Natural killer cell (primary cell): ENCODE measurements at regions not wholly inside any gene's neighbourhood (a gene's known extent, or its start where the extent isn't known, plus 50 kb on each side); places are given as distances from the start of the nearest gene placed in this dataset.
"Not testable (repeated sequence)": the region's sequence is repeated elsewhere in the genome, so short reads cannot be mapped to it uniquely, and the experiment has no call there.

Source experiments
- ATAC-seq, 3 donors: fragments of 150-1000 bp in 2 of 3; fragments of 200-7000 bp in 1 of 3; cut with Tn5 transposase; 1 replicate in 1 of 3; 2 replicates in 2 of 3; pipeline ENCODE4 v1.10.0; 2021; ENCODE audit warnings: mild to moderate bottlenecking in 2 of 3, moderate library complexity in 2 of 3
- DNase-seq, 2 donors: peaks; one replicate each; pipeline versions ENCODE4 v3.0.0 to v3.0.0-alpha.2; 2013 to 2021; ENCODE audit warnings: mixed read lengths in 1 of 2
- H3K27ac ChIP-seq: one replicate; pipeline ENCODE4 v1.5.1; 2013; ENCODE audit warnings: mild to moderate bottlenecking, low read length
- H3K27me3 ChIP-seq: one replicate; pipeline ENCODE4 v1.6.1; 2013; ENCODE audit warnings: low read length; ENCODE audit not compliant: control insufficient read depth, insufficient read depth
- H3K36me3 ChIP-seq: one replicate; pipeline ENCODE4 v1.6.1; 2013; ENCODE audit warnings: low read length; ENCODE audit not compliant: control insufficient read depth, insufficient read depth
- H3K4me1 ChIP-seq: one replicate; pipeline ENCODE4 v1.6.1; 2013; ENCODE audit warnings: low read length; ENCODE audit not compliant: control insufficient read depth, insufficient read depth
- H3K4me3 ChIP-seq: one replicate; pipeline ENCODE4 v1.5.1; 2013; ENCODE audit warnings: low read length
- H3K9me3 ChIP-seq: one replicate; pipeline ENCODE4 v1.6.1; 2013; ENCODE audit warnings: low read length; ENCODE audit not compliant: control insufficient read depth, insufficient read depth
- H3K27ac Mint-ChIP-seq, 2 donors: one replicate each; pipeline ENCODE4 v1.8.0; 2022; ENCODE audit warnings: mild to moderate bottlenecking in 2 of 2, mixed read lengths in 2 of 2, moderate library complexity in 1 of 2
- H3K27me3 Mint-ChIP-seq, 2 donors: one replicate each; pipeline ENCODE4 v1.8.0; 2022; ENCODE audit warnings: low read depth in 2 of 2, mixed read lengths in 2 of 2
- H3K36me3 Mint-ChIP-seq: one replicate; pipeline ENCODE4 v1.8.0; 2022; ENCODE audit warnings: mixed read lengths
- H3K4me1 Mint-ChIP-seq, 2 donors: one replicate each; pipeline ENCODE4 v1.8.0; 2022; ENCODE audit warnings: mixed read lengths in 2 of 2
- H3K4me3 Mint-ChIP-seq: one replicate; pipeline ENCODE4 v1.8.0; 2022; ENCODE audit warnings: mild to moderate bottlenecking, moderate library complexity, mixed read lengths
- H3K9me3 Mint-ChIP-seq, 2 donors: one replicate each; pipeline ENCODE4 v1.8.0; 2022; ENCODE audit warnings: mixed read lengths in 2 of 2
- WGBS: methylation state at CpG from one replicate; pipeline ENCODE4 v1.1.7; 2013; ENCODE audit warnings: missing lambda C conversion rate; ENCODE audit not compliant: insufficient coverage; 5-methylcytosine and 5-hydroxymethylcytosine counted together
- intact Hi-C: fragments of 100-400 bp; cut with micrococcal nuclease; formaldehyde crosslinking; loops from one replicate; pipeline ENCODE4 v1.14.2; 2022
- TF ChIP-seq, protein P1 (sequence below): fragments of 200-600 bp; IDR thresholded peaks from one replicate; pipeline ENCODE4 v1.8.0; 2022; ENCODE audit warnings: antibody characterized with exemption

DNA sequence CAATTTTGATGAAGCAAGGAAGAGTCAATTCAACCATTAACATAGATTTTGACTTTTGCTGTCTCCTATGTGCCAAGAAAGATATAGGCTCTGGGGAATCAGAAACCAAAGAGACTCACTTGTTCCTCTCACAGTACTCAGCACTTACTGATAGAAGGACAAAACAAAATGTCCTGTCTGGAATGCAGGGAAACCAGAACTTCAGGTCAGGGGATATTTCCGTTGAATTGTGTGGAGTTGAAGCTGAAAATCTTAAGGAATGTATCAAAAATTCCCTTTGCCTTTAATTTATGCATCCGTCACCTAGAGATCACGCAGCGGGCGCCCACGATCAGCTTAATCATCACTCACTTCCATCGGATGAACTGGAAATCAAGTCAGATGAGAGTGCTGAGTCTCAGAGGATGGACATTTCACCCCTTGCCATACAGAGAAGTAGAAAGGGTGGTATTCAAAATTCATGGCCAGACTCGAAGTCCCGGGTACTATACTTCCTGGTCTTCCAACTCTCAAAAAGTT lies 63.2 kb upstream of the ALDH3B2 start:
- H3K4me3 Mint-ChIP-seq, H3K4me1 Mint-ChIP-seq, DNase-seq, ATAC-seq, H3K36me3 Mint-ChIP-seq, H3K36me3 ChIP-seq, H3K27ac Mint-ChIP-seq, intact Hi-C loops, H3K27ac ChIP-seq, H3K4me3 ChIP-seq, H3K4me1 ChIP-seq, H3K9me3 ChIP-seq, H3K27me3 ChIP-seq, H3K9me3 Mint-ChIP-seq: not testable (repeated sequence)
- H3K27me3 Mint-ChIP-seq = peaks cover 9 to 45% of the 10 kb centered on the region in 2 donors
- 92% methylated on average over 7 of the region's 9 CpGs for WGBS

DNA sequence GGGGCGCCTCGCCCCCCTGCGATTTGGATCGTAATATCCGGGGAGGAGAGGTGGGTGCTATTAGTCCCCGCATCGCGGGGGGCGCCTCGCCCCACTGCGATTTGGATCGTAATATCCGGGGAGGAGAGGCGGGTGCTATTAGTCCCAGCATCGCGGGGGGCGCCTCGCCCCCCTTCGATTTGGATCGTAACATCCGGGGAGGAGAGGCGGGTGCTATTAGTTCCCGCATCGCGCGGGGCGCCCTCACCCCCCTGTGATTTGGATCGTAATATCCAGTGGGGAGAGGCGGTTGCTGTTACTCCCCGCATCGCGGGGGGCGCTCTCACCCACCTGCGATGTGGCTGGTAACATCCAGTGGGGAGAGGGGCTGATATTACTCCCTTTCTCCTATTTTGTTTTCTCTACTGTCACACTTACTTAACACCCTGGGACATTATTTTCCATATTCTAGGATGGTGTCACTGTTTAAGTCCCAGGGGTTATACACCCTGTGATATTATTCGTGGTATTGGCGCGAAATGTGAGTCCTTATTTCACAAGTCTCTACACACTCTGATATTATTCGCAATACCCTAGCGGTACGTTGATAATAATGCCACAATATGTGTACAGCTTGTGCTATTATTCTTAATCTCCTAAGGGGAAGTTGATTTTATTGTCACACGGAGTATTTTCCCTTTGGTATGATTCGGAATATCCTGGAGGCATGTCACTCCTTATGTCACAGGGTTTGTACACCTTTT lies 57.8 kb upstream of the ALDH3B2 start:
- ATAC-seq = peak; percentile 62 to 95 (median 94)
- peaks cover 20 to 38% of the 10 kb centered on the region in 2 donors for H3K27me3 Mint-ChIP-seq

DNA sequence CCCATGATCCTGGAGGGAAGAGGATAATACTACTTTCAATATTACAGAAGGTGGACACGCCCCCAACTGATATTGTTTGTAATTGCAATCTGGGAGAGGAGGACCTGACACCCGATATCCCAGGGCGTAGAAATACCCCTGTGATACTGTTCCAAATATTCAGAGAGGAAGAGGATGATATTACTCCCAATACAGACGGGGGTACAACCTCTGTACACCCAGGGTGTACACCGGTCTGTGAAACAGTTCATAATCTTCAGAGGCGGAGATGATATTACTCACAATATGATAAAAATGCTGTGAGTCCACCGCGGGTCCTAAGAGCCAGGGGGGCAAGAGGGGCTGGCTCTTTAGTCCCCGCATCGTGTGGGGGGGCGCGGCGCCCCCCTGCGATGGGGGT lies 57.2 kb upstream of the ALDH3B2 start:
- peaks cover 8% of the 10 kb centered on the region for H3K4me1 ChIP-seq
- Mint-ChIP-seq H3K4me1 (peaks cover 6 to 14% of the 10 kb centered on the region in 2 donors), H3K27me3 (peaks cover 20 to 36% of the 10 kb centered on the region in 2 donors), H3K27ac (peak overlapping the region in 1 of 2 donors; percentile 70), H3K9me3 (no peaks in the 10 kb centered on the region), H3K36me3 (no peaks in the 10 kb centered on the region), H3K4me3 (peak overlapping the region; percentile 74)
- no peaks in the 10 kb centered on the region for H3K36me3 ChIP-seq
- DNase-seq (peak in 1 of 2 donors; percentile 15), ATAC-seq (peak in 1 of 3 donors; percentile 15)
- H3K27me3 ChIP-seq = peaks cover 2% of the 10 kb centered on the region
- 34% methylated on average over 14 of the region's 14 CpGs for WGBS
- TF ChIP-seq, protein P1, sequence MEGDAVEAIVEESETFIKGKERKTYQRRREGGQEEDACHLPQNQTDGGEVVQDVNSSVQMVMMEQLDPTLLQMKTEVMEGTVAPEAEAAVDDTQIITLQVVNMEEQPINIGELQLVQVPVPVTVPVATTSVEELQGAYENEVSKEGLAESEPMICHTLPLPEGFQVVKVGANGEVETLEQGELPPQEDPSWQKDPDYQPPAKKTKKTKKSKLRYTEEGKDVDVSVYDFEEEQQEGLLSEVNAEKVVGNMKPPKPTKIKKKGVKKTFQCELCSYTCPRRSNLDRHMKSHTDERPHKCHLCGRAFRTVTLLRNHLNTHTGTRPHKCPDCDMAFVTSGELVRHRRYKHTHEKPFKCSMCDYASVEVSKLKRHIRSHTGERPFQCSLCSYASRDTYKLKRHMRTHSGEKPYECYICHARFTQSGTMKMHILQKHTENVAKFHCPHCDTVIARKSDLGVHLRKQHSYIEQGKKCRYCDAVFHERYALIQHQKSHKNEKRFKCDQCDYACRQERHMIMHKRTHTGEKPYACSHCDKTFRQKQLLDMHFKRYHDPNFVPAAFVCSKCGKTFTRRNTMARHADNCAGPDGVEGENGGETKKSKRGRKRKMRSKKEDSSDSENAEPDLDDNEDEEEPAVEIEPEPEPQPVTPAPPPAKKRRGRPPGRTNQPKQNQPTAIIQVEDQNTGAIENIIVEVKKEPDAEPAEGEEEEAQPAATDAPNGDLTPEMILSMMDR = no peak
- no peaks in the 10 kb centered on the region for H3K9me3 ChIP-seq
- no peak overlapping the region for H3K27ac ChIP-seq
- H3K4me3 ChIP-seq = no peak overlapping the region
- intact Hi-C loops = no loop called here

More for the DNA sequence above, 57.8 kb upstream of the ALDH3B2 start:
- Mint-ChIP-seq H3K9me3 (no peaks in the 10 kb centered on the region), H3K36me3 (no peaks in the 10 kb centered on the region), H3K27ac (peak overlapping the region in 1 of 2 donors; percentile 70), H3K4me1 (peaks cover 6 to 14% of the 10 kb centered on the region in 2 donors), H3K4me3 (peak overlapping the region; percentile 17)
- H3K9me3 ChIP-seq = no peaks in the 10 kb centered on the region
- no peaks in the 10 kb centered on the region for H3K36me3 ChIP-seq
- H3K27me3 ChIP-seq = peaks cover 2% of the 10 kb centered on the region
- H3K4me3 ChIP-seq = no peak overlapping the region
- peak; percentile 23 to 87 for DNase-seq
- H3K27ac ChIP-seq = no peak overlapping the region
- 11% methylated on average over 38 of the region's 42 CpGs for WGBS
- peaks cover 8% of the 10 kb centered on the region for H3K4me1 ChIP-seq
- intact Hi-C loops = no loop called here
- TF ChIP-seq, protein P1 = peak; percentile 44

DNA sequence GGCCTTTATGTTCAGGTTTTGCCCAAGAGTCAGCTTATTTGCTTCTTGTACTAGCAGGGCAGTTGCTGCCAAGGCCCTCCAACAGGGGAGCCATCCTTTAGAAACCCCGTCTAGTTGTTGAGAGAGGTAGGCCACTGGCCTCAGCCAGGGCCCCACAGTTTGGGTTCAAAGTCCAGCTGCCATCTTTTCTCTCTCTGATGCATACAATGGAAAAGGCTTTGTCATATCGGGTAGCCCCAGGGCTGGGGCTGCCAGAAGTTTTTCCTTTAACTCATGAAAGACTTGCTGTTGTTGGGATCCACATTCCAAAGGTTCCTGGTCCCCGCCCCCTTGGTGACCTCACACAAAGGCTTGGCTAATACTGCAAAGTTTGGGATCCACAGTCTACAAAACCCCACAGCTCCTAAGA lies 53.7 kb upstream of the ALDH3B2 start:
- H3K27me3 Mint-ChIP-seq = peaks cover 12 to 18% of the 10 kb centered on the region in 2 donors
- H3K27ac ChIP-seq, H3K27ac Mint-ChIP-seq, H3K27me3 ChIP-seq, H3K9me3 ChIP-seq, intact Hi-C loops, H3K4me3 ChIP-seq, H3K4me3 Mint-ChIP-seq, H3K4me1 ChIP-seq, ATAC-seq, H3K36me3 Mint-ChIP-seq, H3K36me3 ChIP-seq, H3K9me3 Mint-ChIP-seq, DNase-seq: not testable (repeated sequence)
- H3K4me1 Mint-ChIP-seq = peaks cover 6 to 14% of the 10 kb centered on the region in 2 donors
- 92% methylated on average over 3 of the region's 3 CpGs for WGBS

DNA sequence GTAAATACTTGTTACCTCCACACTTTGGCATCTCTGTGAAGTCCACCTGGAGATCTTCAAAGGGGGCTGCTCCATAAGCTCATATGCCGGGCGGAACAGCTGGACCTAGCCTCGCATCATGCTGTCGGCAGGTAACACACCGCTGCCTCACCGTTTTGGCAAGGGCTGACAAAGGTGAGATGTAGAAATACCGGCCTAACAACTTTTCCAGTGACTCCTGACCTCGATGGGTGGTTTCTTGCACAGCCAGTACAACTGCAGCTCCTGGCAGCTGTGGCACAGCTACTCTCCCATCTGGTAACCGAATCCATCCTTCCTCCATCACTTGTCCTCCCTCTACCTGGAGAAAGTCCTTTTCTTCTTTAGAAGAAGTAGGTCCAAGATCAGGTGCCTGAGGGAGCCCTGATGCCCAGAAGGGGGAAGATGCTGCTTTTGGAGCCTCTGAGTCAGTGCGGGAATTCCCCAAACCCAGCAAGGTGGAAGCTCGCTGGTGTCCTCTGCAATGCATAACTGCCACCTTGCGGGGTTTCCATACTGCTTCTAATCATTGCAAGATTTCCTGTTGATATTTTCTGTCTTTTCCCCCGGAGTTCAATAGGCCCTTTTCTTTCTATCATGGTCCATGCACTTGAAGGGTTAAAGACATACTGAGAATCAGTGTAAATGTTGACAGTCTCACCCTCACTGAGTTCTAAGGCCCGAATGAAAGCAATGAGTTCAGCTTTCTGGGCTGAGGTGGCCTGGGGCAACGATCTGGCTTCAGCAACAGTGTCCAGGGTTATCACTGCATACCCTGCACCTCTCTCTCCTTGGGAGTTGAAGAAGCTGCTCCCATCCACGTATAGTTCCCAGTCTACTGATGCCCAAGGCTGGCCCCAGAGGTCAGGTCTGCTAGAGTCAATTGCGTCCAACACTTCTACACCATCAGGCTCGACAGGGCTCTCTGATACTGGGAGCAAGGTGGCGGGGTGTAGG lies 52.9 kb upstream of the ALDH3B2 start:
- H3K4me3 ChIP-seq, intact Hi-C loops, H3K36me3 Mint-ChIP-seq, H3K27ac Mint-ChIP-seq, H3K27me3 ChIP-seq, ATAC-seq, H3K27ac ChIP-seq, H3K36me3 ChIP-seq, H3K9me3 Mint-ChIP-seq, H3K9me3 ChIP-seq, H3K4me1 ChIP-seq, H3K4me3 Mint-ChIP-seq: not testable (repeated sequence)
- H3K27me3 Mint-ChIP-seq = peaks cover 10 to 11% of the 10 kb centered on the region in 2 donors
- 77% methylated on average over 13 of the region's 19 CpGs for WGBS
- H3K4me1 Mint-ChIP-seq = peaks cover 6 to 12% of the 10 kb centered on the region in 2 donors
- DNase-seq = peak in 1 of 2 donors; percentile 25
